Endodermal cell (in vitro differentiated cells): ENCODE measurements at regions not wholly inside any gene's neighbourhood (a gene's known extent, or its start where the extent isn't known, plus 50 kb on each side); places are given as distances from the start of the nearest gene placed in this dataset.
A peak's percentile ranks its signal among the peaks of the same experiment; 100 is the strongest.

Experiments
- DNase-seq: peaks from one replicate; pipeline ENCODE4 v3.0.0-alpha.2; 2017
- H3K27ac ChIP-seq: 2 replicates; pipeline ENCODE4 v1.5.1; 2013; ENCODE audit warnings: mild to moderate bottlenecking, low read depth, low read length, moderate library complexity
- H3K27me3 ChIP-seq: 2 replicates; pipeline ENCODE4 v1.6.1; 2013; ENCODE audit warnings: mild to moderate bottlenecking, low read length, moderate library complexity; ENCODE audit not compliant: insufficient read depth, control insufficient read depth, poor library complexity, severe bottlenecking
- H3K36me3 ChIP-seq: 2 replicates; pipeline ENCODE4 v1.7.0; 2013; ENCODE audit warnings: mild to moderate bottlenecking, low read length, moderate library complexity; ENCODE audit not compliant: control insufficient read depth, insufficient read depth
- H3K4me1 ChIP-seq: one replicate; pipeline ENCODE4 v1.7.0; 2013; ENCODE audit warnings: low read length; ENCODE audit not compliant: control insufficient read depth, insufficient read depth
- H3K4me3 ChIP-seq: 2 replicates; pipeline ENCODE4 v1.5.1; 2013; ENCODE audit warnings: mild to moderate bottlenecking, low read length, moderate library complexity
- H3K9ac ChIP-seq: 2 replicates; pipeline ENCODE4 v1.6.1; 2013; ENCODE audit warnings: mild to moderate bottlenecking, low read length, moderate library complexity; ENCODE audit not compliant: poor library complexity, severe bottlenecking; ENCODE audit errors: extremely low read depth
- H3K9me3 ChIP-seq: 2 replicates; pipeline ENCODE4 v1.6.1; 2013; ENCODE audit warnings: mild to moderate bottlenecking, low read length, moderate library complexity; ENCODE audit not compliant: control insufficient read depth
- H3K27ac Mint-ChIP-seq: 2 replicates; pipeline ENCODE4 v1.8.0; 2020; ENCODE audit warnings: mixed read lengths
- H3K27me3 Mint-ChIP-seq: 2 replicates; pipeline ENCODE4 v1.8.0; 2021; ENCODE audit warnings: mild to moderate bottlenecking, mixed read lengths; ENCODE audit not compliant: insufficient read depth
- H3K36me3 Mint-ChIP-seq: 2 replicates; pipeline ENCODE4 v1.8.0; 2020; ENCODE audit warnings: low read depth, mixed read lengths
- H3K4me1 Mint-ChIP-seq: 2 replicates; pipeline ENCODE4 v1.8.0; 2020; ENCODE audit warnings: mixed read lengths
- H3K4me3 Mint-ChIP-seq: 2 replicates; pipeline ENCODE4 v1.8.0; 2020; ENCODE audit warnings: mild to moderate bottlenecking, moderate library complexity, mixed read lengths
- H3K9me3 Mint-ChIP-seq: 2 replicates; pipeline ENCODE4 v1.8.0; 2020; ENCODE audit warnings: mild to moderate bottlenecking, mixed read lengths
- WGBS, 2 experiments: methylation state at CpG; one replicate each; pipeline versions ENCODE4 v1.1.5 to v1.1.7; 2013; ENCODE audit warnings: missing lambda C conversion rate in 2 of 2, mixed read lengths in 1 of 2; ENCODE audit not compliant: insufficient coverage in 1 of 2, insufficient read length in 1 of 2; 5-methylcytosine and 5-hydroxymethylcytosine counted together
- TF ChIP-seq, protein P1 (sequence below): fragments of 200-600 bp; sonication (generic); conservative IDR thresholded peaks from 2 replicates; pipeline ENCODE4 v1.5.0; 2021; ENCODE audit warnings: antibody characterized with exemption, mild to moderate bottlenecking

- Mint-ChIP-seq H3K36me3 (no peaks in the 10 kb centered on the region), H3K27me3 (peaks cover 20% of the 10 kb centered on the region), H3K4me3 (no peak overlapping the region), H3K27ac (no peak overlapping the region), H3K9me3 (peaks cover 3% of the 10 kb centered on the region), H3K4me1 (peaks cover 17% of the 10 kb centered on the region)
- Histone ChIP-seq H3K9me3 (no peaks in the 10 kb centered on the region), H3K4me1 (no peaks in the 10 kb centered on the region), H3K9ac (no peak overlapping the region), H3K36me3 (no peaks in the 10 kb centered on the region), H3K27ac (no peak overlapping the region), H3K27me3 (peaks cover 24% of the 10 kb centered on the region), H3K4me3 (no peak overlapping the region)
- no peak for DNase-seq
- TF ChIP-seq, protein P1, sequence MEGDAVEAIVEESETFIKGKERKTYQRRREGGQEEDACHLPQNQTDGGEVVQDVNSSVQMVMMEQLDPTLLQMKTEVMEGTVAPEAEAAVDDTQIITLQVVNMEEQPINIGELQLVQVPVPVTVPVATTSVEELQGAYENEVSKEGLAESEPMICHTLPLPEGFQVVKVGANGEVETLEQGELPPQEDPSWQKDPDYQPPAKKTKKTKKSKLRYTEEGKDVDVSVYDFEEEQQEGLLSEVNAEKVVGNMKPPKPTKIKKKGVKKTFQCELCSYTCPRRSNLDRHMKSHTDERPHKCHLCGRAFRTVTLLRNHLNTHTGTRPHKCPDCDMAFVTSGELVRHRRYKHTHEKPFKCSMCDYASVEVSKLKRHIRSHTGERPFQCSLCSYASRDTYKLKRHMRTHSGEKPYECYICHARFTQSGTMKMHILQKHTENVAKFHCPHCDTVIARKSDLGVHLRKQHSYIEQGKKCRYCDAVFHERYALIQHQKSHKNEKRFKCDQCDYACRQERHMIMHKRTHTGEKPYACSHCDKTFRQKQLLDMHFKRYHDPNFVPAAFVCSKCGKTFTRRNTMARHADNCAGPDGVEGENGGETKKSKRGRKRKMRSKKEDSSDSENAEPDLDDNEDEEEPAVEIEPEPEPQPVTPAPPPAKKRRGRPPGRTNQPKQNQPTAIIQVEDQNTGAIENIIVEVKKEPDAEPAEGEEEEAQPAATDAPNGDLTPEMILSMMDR: no peak
- WGBS, 2 experiments: 67 to 83% methylated on average over 1 of the region's 1 CpG
Measured at GRCh38 chr12:45638386-45638785, 91.1 kb upstream of the ARID2 start.

GRCh38 chr12:45644541-45644940 lies 85.0 kb upstream of the ARID2 start:
- Mint-ChIP-seq H3K4me1 (peaks cover 15% of the 10 kb centered on the region), H3K36me3 (no peaks in the 10 kb centered on the region), H3K9me3 (peaks cover 3% of the 10 kb centered on the region), H3K27me3 (peaks cover 38% of the 10 kb centered on the region), H3K4me3 (no peak overlapping the region), H3K27ac (no peak overlapping the region)
- Histone ChIP-seq H3K4me1 (peaks cover 13% of the 10 kb centered on the region), H3K27ac (peak overlapping the region; percentile 22), H3K27me3 (peaks cover 50% of the 10 kb centered on the region), H3K9ac (no peak overlapping the region), H3K9me3 (no peaks in the 10 kb centered on the region), H3K36me3 (no peaks in the 10 kb centered on the region), H3K4me3 (no peak overlapping the region)
- no peak for DNase-seq
- 60 to 67% methylated on average over 1 of the region's 1 CpG for WGBS, 2 experiments
- TF ChIP-seq, protein P1: no peak

DNA sequence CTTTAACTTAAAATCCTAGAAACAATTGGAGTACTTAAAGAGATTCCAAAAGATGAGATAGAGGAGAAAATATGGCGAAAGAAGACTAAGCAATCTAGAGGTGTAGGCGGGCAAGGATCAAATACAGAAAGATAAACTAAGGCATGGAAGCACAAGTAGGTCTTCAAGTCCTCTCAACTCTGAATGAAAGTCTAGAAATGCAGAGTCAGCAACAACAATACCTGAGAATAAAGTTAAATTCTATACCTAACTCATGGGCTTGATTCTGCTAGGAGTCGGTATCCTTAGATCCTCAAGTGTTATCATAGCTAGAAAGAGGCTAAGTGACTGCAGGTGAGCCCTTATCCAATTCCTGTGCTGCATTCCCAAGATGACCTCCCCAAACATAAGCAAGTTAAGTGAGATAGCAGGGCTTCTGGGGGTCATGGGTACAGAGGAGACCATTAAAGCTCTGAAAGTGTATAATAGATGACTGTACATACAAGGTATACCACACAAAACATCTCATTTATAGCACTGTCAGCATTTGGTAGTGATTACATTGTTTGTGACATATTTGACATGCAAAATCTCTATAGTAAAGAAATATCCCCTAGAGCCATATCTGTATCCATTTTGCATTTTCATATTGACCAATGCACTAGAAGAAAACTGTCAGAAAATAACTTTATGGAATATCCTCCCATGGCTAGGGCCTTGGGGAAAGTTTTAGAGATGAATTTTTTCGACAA lies 82.5 kb upstream of the ARID2 start:
- Histone ChIP-seq H3K27me3 (peaks cover 69% of the 10 kb centered on the region), H3K4me1 (peaks cover 13% of the 10 kb centered on the region), H3K9me3 (no peaks in the 10 kb centered on the region), H3K27ac (no peak overlapping the region), H3K4me3 (no peak overlapping the region), H3K36me3 (no peaks in the 10 kb centered on the region), H3K9ac (no peak overlapping the region)
- Mint-ChIP-seq H3K4me1 (peaks cover 15% of the 10 kb centered on the region), H3K27me3 (peaks cover 45% of the 10 kb centered on the region), H3K27ac (no peak overlapping the region), H3K9me3 (no peaks in the 10 kb centered on the region), H3K4me3 (no peak overlapping the region), H3K36me3 (no peaks in the 10 kb centered on the region)
- TF ChIP-seq, protein P1: no peak
- no peak for DNase-seq
- WGBS, 2 experiments: 86 to 90% methylated on average over 2 to 4 of the region's 4 CpGs
